MM.1S (cell line): ENCODE measurements at regions not wholly inside any gene's neighbourhood (a gene's known extent, or its start where the extent isn't known, plus 50 kb on each side); places are given as distances from the start of the nearest gene placed in this dataset.

Experiments
- EZH2 ChIP-seq: fragments of 300-600 bp; sonication (generic); optimal IDR thresholded peaks from 2 replicates; pipeline ENCODE3; 2017; ENCODE audit warnings: low read depth, mild to moderate bottlenecking, antibody characterized with exemption, low read length, mixed read lengths
- TF ChIP-seq, protein P1 (sequence below): fragments of 300-600 bp; sonication (generic); IDR thresholded peaks from 2 replicates; pipeline ENCODE4 v1.5.1; 2016; ENCODE audit warnings: antibody characterized with exemption, low read length, mixed read lengths

- TF ChIP-seq, protein P1, sequence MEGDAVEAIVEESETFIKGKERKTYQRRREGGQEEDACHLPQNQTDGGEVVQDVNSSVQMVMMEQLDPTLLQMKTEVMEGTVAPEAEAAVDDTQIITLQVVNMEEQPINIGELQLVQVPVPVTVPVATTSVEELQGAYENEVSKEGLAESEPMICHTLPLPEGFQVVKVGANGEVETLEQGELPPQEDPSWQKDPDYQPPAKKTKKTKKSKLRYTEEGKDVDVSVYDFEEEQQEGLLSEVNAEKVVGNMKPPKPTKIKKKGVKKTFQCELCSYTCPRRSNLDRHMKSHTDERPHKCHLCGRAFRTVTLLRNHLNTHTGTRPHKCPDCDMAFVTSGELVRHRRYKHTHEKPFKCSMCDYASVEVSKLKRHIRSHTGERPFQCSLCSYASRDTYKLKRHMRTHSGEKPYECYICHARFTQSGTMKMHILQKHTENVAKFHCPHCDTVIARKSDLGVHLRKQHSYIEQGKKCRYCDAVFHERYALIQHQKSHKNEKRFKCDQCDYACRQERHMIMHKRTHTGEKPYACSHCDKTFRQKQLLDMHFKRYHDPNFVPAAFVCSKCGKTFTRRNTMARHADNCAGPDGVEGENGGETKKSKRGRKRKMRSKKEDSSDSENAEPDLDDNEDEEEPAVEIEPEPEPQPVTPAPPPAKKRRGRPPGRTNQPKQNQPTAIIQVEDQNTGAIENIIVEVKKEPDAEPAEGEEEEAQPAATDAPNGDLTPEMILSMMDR: no peak
- no peak for TF ChIP-seq EZH2
Observed at GRCh38 chr11:70677232-70677916, 279.0 kb downstream of the CTTN start.
